Fibroblast of peridontal ligament (primary cell): ENCODE measurements at regions not wholly inside any gene's neighbourhood (a gene's known extent, or its start where the extent isn't known, plus 50 kb on each side); places are given as distances from the start of the nearest gene placed in this dataset.
"Not testable (repeated sequence)": the region's sequence is repeated elsewhere in the genome, so short reads cannot be mapped to it uniquely, and the experiment has no call there.

Source experiments
- DNase-seq: peaks from one replicate; pipeline ENCODE4 v3.0.0-alpha.2; 2010; ENCODE audit errors: extremely low read depth

- DNase-seq, result no peak
Observed at GRCh38 chr13:31385540-31385939, 185.8 kb downstream of the B3GLCT start.

DNA sequence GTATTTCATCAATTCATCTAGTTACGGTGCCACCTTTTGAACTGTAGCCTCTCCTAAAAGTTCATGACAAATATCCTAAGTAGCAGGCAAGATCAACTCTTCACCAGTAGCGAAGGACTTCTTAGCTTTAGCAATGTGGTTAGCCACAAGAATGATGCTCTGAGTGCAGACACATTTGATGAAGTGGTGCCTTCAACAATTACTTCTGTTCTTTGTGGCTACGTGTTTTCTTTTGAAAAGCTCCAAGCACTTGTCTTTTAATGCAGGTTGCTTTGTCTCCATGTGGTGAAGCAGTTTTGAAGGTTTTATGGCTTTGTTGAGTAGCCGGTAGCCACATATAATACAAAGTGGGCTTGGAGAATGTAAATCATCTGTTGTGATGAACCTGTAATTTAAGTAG is 194.7 kb downstream of the B3GLCT start:
- DNase-seq, result peak; percentile 8

DNA sequence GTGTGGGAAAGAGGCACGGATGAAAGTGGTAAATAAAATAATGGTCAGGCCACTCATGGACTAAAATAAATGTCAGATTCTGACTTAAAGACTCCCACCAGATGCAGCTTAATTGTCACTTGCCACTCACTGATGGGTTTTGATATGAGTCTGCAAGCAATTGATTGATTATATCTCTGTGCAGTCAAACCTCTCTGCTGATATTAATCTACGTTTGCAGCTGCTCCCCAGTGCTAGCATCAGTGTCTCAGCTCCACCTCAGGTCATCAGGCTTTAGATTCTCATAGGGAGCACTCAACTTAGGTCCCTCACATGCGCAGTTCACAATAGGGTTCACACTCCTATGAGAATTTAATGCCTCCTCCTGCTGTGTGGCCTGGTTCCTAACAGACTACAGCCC is 195.3 kb downstream of the B3GLCT start:
- DNase-seq, result no peak

DNA sequence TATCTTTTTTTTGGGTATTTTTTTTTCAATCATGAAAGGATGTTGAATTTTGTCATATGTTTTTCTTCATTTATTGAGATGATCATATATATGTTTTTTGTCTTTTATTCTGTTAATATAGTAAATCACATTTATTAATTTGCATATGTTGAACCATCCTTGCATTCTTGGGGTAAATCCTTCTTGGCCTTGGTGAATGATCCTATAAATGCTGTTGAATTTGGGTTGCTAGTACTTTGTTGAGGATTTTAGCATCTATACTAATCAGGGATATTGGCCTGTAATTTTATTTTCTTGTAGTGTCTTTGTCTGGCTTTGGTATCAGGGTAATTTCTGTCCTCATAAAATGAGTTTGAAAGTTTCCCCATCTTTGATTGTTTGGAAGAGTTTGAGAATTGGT is 199.9 kb downstream of the B3GLCT start:
- no peak for DNase-seq

GRCh38 chr13:31403711-31404110 is 203.9 kb downstream of the B3GLCT start:
- DNase-seq, result not testable (repeated sequence)

- no peak for DNase-seq
Observed at GRCh38 chr13:31408927-31409326, 209.2 kb downstream of the B3GLCT start.

DNA sequence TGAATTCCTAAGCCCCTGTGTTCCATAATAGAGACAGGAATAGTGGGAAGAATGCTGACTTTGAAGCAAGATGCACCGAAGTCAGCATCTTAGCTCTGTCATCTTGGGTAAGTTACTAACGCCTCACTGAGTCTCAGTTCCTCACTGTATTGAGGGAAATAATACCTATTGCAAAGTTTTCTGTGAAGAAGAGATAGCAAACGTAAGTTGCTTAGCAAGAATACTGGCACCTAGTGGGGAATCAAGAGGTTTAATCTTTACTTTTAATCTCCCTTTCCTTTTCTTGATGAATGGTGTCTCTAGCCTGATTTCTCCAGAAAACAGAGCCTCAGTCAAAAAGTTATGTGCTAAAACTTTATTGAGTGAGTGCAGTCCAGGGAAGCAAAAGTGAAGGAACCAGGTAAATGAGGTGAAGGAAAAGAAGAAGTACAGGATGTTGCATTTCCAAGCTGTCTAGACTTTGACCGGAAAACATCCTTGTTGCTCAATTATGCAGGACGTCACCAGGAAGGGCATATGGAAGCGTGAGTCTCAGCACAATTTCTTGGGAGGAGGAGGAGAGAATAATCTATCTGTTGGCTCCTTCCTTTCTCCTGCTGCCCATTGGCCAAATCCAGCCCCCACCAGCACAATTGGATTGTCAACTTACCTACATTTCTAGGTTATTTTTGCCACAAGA is 210.0 kb downstream of the B3GLCT start:
- DNase-seq, result peak; percentile 30

- DNase-seq, result no peak
Observed at GRCh38 chr13:31413516-31413915, 213.7 kb downstream of the B3GLCT start.

DNA sequence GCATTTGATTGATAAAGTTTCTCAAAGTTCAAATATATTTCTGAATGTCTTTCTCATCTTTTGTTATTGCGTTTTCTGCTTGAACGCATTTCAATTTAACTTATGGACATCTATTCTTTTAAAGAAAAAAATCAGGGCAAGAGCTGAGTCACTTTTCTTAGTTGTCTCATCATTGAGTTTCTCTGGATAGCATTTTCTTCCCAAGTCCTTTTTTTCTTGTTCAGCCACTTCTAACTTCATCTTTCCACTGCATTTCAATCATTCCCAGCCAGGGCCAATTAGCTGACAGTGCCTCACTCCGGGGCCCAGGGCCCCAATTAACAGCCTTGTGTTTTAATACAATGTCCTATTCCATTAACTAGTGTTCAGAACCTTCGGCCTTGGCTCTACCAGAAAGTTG is 216.3 kb downstream of the B3GLCT start:
- no peak for DNase-seq

GRCh38 chr13:31418186-31418585 is 218.4 kb downstream of the B3GLCT start:
- no peak for DNase-seq

DNA sequence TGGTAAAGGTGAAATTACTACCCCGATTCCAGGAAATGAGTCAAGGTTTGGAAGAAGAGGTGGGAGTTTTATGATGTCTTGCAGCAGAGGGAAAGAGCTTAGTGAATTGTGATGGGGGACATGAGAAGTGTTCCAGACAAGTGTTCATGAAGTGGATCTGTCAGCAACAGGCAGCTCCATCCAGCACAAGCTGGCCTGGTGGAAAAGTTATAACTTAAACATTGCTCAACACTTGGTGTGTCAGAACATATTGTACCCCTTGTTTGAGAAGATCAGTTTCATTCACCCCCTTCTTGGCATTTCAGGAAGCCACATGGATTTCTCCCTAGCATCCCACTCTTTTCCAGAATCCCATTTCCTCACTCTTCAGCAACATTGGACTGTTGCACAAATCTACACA is 222.0 kb downstream of the B3GLCT start:
- DNase-seq, result no peak

GRCh38 chr13:31424130-31424729 is 224.5 kb downstream of the B3GLCT start:
- DNase-seq, result peak; percentile 82

GRCh38 chr13:31426395-31426794 is 226.6 kb downstream of the B3GLCT start:
- DNase-seq, result no peak

GRCh38 chr13:31427151-31428100 is 227.7 kb downstream of the B3GLCT start:
- no peak for DNase-seq

DNA sequence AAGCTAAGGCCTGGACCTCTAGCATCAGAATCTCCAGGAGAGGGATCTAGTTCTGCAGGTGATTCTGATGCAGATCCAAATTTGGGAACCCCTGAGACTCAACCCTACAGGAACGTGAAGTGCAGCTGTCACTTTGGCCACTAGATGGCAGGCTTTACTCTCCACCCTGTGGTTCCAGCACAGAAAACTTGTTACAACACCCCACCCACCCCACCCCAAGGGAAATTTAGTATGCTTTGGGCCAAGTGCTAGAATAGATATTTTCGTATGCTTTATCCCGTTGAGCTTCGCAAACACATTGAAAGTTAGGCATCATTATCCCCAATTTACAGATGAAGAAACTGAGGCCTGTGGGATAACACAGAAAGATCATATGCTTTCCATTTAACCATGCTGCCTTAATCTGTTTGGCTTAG is 232.0 kb downstream of the B3GLCT start:
- DNase-seq, result peak; percentile 75

- DNase-seq, result peak; percentile 85
Observed at GRCh38 chr13:31433207-31433606, 233.4 kb downstream of the B3GLCT start.

DNA sequence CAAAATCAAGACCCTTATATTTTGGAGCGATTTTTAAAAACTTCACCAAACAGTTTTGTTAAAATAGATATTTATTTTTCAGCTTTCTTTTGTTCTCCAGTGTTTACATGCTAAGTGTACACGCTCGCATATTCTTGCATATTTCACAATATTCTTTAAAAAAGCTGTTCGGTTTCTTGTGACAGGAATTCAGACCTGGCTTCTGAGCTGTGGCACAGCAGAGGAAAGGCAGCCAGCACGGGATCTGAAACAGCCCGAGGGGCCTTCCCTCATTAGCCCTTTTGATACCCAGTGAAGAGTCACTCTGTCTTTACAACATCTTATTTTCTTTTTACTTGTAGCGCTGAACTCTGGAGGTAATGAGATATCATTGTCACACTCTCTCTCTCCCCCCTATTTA is 234.0 kb downstream of the B3GLCT start:
- peak; percentile 43 for DNase-seq

GRCh38 chr13:31434613-31435012 is 234.8 kb downstream of the B3GLCT start:
- DNase-seq, result no peak

DNA sequence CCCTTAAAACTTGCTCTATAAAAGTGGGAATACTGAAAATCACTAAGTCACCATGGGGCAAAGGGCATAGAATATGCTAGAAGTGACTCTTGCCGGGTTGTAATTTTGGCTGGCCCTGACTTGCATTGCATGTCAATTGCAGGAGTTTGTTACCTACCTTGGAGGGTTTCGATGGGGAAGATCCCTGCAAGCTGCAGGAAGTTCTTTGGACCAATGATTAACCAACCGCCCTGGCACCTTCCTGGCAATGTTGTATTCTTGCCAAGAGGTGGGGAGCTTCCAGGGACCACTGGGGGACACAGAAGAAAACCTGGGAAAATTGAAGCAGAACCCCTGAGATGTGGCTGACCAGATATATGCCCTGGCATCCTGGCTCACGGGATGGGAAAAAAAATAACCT is 235.8 kb downstream of the B3GLCT start:
- DNase-seq, result no peak

- DNase-seq, result no peak
Observed at GRCh38 chr13:31436478-31436877, 236.7 kb downstream of the B3GLCT start.

DNA sequence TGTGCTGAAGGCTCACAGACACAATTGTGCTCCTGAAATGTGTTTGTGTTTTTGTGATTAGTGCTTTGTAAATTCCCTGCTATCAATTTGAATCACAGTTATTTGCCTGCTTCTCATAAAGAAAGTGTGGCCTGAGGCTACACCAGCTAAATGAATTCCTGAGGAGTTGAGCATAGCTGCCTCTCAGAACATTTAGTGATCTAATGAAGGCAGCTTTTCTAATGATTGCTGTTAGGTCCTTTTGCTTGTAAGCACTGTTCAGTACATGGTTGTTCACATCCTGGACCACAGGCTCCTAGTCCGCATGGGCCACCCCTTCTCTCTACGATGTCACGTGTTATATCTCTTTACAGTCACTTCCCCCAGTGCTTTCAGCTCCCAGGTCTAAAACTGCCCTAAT is 238.2 kb downstream of the B3GLCT start:
- DNase-seq, result no peak

DNA sequence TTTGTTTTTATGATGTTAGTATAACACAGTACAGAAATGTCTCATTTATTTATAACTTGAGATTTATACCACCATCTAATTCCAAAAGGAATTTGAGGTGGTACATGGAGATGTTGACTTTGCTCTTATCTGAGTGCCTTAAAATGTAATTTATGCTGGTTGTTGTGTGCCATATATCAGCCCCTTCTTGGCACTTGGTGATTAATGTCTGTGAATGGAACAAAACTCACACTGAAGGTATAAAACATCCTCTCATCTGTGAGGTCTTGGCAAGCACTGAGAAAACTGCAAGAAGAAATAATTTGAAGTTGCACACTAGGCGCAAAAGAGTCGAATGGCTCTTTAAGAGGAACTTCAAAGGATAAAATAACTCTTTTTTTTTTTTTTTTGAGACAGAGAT is 240.4 kb downstream of the B3GLCT start:
- no peak for DNase-seq
